GM23248 (cell line): ENCODE measurements at regions not wholly inside any gene's neighbourhood (a gene's known extent, or its start where the extent isn't known, plus 50 kb on each side); places are given as distances from the start of the nearest gene placed in this dataset.

ENCODE experiments used
- EZH2 ChIP-seq: fragments of 200-600 bp; sonication (generic); IDR thresholded peaks from 2 replicates; pipeline ENCODE4 v1.6.1; 2018; ENCODE audit warnings: antibody characterized with exemption, mild to moderate bottlenecking; ENCODE audit not compliant: insufficient read depth, poor library complexity, severe bottlenecking
- EZH2phosphoT487 ChIP-seq: fragments of 200-600 bp; sonication (generic); IDR thresholded peaks from 2 replicates; pipeline ENCODE4 v1.6.1; 2018; ENCODE audit warnings: antibody characterized with exemption, moderate library complexity, mild to moderate bottlenecking, low read depth; ENCODE audit not compliant: insufficient read depth

DNA sequence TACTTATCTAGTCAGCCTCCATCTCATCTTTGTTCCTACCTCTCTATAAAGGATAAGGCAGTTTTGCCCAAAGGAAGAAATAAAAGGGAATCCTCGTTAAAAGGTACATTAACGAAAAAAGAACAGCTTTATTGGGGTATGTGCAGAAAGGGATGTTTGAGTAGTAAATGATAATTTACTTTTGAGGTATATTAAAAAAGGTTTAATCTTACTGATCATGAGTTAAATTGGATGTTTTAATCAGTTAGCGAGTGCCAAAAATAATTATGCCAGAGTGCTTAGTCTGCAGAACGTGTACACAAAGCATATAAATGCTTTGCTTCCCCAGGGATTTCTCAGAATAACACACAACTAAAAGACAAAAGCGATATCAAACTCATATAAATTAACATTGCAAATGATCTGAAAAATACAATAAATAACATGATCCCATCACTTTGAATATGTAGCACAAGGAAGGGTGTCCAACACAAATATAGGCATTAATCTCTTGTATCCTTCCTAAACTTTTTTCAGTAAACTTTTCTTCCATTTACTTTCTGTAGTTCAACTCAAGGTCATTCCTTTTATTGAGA, 865.0 kb downstream of the NR2F1-AS1 start:
- TF ChIP-seq EZH2phosphoT487 = no peak
- TF ChIP-seq EZH2 = no peak
